Glutamatergic neuron (in vitro differentiated cells): ENCODE measurements at regions not wholly inside any gene's neighbourhood (a gene's known extent, or its start where the extent isn't known, plus 50 kb on each side); places are given as distances from the start of the nearest gene placed in this dataset.

Experiments used
- DNase-seq: peaks from one replicate; pipeline ENCODE4 v3.0.0; 2022
- H3K27ac Mint-ChIP-seq: one replicate; pipeline ENCODE4 v1.8.0; 2020; ENCODE audit warnings: mild to moderate bottlenecking, mixed read lengths, inconsistent platforms; ENCODE audit not compliant: unreplicated experiment
- H3K27me3 Mint-ChIP-seq: one replicate; pipeline ENCODE4 v1.8.0; 2020; ENCODE audit warnings: mild to moderate bottlenecking, moderate library complexity, mixed read lengths, inconsistent platforms; ENCODE audit not compliant: unreplicated experiment
- H3K36me3 Mint-ChIP-seq: one replicate; pipeline ENCODE4 v1.8.0; 2020; ENCODE audit warnings: mild to moderate bottlenecking, mixed read lengths, inconsistent platforms; ENCODE audit not compliant: unreplicated experiment
- H3K4me1 Mint-ChIP-seq: one replicate; pipeline ENCODE4 v1.8.0; 2020; ENCODE audit warnings: mild to moderate bottlenecking, low read depth, mixed read lengths, inconsistent platforms; ENCODE audit not compliant: unreplicated experiment
- H3K4me3 Mint-ChIP-seq: one replicate; pipeline ENCODE4 v1.8.0; 2020; ENCODE audit warnings: mild to moderate bottlenecking, mixed read lengths, inconsistent platforms; ENCODE audit not compliant: unreplicated experiment
- H3K9me3 Mint-ChIP-seq: one replicate; pipeline ENCODE4 v1.8.0; 2020; ENCODE audit warnings: mild to moderate bottlenecking, moderate library complexity, mixed read lengths, inconsistent platforms; ENCODE audit not compliant: unreplicated experiment
- TF ChIP-seq, protein P1 (sequence below): fragments of 200-600 bp; sonication (generic); IDR thresholded peaks from one replicate; pipeline ENCODE4 v1.5.0; 2021; ENCODE audit not compliant: partially characterized antibody, unreplicated experiment

DNA sequence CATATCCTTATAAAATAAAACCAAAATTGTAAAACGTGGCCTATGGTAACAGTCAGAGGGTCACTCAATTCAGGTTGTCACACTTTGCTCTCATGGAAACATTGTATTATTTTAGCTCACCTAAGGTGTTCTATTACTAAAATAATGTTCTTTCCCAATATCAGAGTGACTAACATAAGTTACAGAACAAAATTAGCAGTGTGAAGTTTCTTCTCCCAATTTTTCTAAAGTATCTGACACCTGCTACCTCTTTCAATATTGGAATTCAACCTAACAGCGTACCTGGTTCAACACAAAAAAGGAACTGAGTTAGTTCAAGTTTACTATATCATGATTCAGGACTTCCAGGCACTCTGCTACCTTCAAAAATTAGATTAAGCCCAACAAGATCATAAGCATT lies 190.4 kb downstream of the ZEB2 start:
- Mint-ChIP-seq H3K27ac (no peak overlapping the region), H3K4me3 (no peak overlapping the region), H3K9me3 (peaks cover 10% of the 10 kb centered on the region), H3K27me3 (peaks cover 11% of the 10 kb centered on the region), H3K36me3 (no peaks in the 10 kb centered on the region), H3K4me1 (peaks cover 20% of the 10 kb centered on the region)
- TF ChIP-seq, protein P1, sequence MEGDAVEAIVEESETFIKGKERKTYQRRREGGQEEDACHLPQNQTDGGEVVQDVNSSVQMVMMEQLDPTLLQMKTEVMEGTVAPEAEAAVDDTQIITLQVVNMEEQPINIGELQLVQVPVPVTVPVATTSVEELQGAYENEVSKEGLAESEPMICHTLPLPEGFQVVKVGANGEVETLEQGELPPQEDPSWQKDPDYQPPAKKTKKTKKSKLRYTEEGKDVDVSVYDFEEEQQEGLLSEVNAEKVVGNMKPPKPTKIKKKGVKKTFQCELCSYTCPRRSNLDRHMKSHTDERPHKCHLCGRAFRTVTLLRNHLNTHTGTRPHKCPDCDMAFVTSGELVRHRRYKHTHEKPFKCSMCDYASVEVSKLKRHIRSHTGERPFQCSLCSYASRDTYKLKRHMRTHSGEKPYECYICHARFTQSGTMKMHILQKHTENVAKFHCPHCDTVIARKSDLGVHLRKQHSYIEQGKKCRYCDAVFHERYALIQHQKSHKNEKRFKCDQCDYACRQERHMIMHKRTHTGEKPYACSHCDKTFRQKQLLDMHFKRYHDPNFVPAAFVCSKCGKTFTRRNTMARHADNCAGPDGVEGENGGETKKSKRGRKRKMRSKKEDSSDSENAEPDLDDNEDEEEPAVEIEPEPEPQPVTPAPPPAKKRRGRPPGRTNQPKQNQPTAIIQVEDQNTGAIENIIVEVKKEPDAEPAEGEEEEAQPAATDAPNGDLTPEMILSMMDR, result no peak
- no peak for DNase-seq

DNA sequence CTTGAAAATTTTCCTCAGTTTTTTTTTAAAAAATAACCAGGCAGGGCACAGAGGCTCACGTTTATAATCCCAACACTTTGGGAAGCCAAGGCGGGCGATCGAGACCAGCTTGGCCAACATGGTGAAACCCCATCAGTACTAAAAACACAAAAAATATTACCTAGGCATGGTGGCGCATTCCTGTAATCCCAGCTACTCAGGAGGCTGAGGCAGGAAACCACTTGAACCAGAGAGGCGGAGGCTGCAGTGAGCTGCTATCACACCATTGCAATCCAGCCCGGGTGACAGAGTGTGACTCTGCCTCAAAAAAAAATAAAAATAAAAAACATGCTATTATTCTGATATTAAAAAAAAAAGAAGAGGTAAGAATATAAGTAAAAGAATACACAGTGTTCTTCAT lies 191.0 kb downstream of the ZEB2 start:
- no peak overlapping the region for H3K4me3 Mint-ChIP-seq
- no peak for DNase-seq
- TF ChIP-seq, protein P1, result no peak
- no peaks in the 10 kb centered on the region for H3K36me3 Mint-ChIP-seq
- H3K27ac Mint-ChIP-seq, result no peak overlapping the region
- peaks cover 10% of the 10 kb centered on the region for H3K9me3 Mint-ChIP-seq
- H3K27me3 Mint-ChIP-seq, result peaks cover 11% of the 10 kb centered on the region
- H3K4me1 Mint-ChIP-seq, result peaks cover 23% of the 10 kb centered on the region

DNA sequence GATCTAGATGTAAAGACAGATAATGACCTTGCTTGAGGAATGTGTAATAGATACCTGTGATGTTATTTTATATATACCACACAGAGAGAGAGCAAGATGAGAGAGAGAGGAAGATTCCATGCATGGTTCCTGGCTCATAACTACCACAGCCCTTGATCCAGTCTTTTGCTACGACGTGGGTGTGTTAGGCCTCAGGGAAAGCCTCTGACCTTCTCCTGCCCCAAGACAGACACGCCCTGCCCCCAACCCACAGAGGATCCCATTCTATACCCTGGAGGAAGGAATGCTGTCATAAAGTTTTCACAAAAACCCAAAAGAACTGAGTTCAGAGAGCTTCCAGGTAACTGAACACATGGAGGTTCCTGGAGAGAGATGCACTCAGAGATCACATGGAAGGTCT lies 193.1 kb downstream of the ZEB2 start:
- Mint-ChIP-seq H3K36me3 (no peaks in the 10 kb centered on the region), H3K27me3 (peaks cover 2% of the 10 kb centered on the region), H3K4me3 (no peak overlapping the region), H3K4me1 (peaks cover 11% of the 10 kb centered on the region), H3K27ac (no peak overlapping the region), H3K9me3 (peaks cover 5% of the 10 kb centered on the region)
- TF ChIP-seq, protein P1, result no peak
- DNase-seq, result no peak

DNA sequence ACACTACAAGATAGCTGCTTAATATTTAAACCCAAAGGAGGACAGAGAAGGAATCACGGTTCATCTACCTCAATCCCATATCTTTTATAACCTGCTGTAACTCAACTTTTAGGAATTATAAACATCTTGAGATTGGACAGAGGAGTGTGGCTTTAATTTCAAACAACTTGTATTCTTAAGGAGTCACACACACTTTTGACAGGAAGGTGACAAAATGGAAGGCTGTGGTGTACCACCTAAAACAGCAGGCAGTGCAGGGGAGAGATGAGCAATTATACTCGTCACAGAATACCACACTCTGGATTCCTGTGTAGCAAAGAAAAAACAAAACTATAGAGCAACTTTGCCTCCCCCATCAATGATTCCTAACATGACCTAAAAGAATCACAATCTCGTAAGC lies 194.8 kb downstream of the ZEB2 start:
- peaks cover 6% of the 10 kb centered on the region for H3K4me1 Mint-ChIP-seq
- H3K27ac Mint-ChIP-seq, result no peak overlapping the region
- TF ChIP-seq, protein P1, result no peak
- no peak for DNase-seq
- H3K9me3 Mint-ChIP-seq, result no peaks in the 10 kb centered on the region
- H3K4me3 Mint-ChIP-seq, result no peak overlapping the region
- H3K27me3 Mint-ChIP-seq, result no peaks in the 10 kb centered on the region
- no peaks in the 10 kb centered on the region for H3K36me3 Mint-ChIP-seq

DNA sequence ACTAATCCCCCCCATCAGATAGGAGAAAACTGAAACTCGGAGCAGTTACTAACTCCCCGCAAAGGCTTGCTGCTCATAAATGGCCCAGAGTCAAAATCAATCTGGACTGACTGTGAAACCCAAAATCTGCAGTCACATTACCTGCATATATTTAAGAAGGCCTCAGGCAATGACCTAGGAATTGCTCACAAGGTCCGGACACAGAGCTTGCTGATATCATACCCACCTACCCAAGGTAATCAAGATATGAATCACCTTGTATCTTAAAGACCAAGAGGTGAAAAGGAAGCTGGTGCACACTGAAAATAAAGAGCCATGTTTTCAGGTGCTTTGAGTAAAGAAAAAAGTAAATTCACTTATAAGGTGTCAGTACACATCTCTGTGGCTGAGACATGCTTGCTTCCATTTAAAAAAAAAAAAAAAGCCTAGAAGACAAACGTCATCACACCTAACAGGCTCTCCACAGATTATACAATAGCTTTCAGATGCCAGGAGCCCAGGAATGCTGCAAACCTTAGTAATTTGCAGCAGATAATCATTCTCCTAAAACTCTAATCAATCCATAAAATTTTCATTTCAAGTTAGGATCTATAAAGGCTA lies 195.4 kb downstream of the ZEB2 start:
- Mint-ChIP-seq H3K4me3 (no peak overlapping the region), H3K27ac (no peak overlapping the region), H3K36me3 (no peaks in the 10 kb centered on the region), H3K27me3 (no peaks in the 10 kb centered on the region), H3K9me3 (no peaks in the 10 kb centered on the region), H3K4me1 (peaks cover 6% of the 10 kb centered on the region)
- TF ChIP-seq, protein P1, result no peak
- DNase-seq, result no peak
